Fibroblast of lung (primary cell): ENCODE measurements at regions not wholly inside any gene's neighbourhood (a gene's known extent, or its start where the extent isn't known, plus 50 kb on each side); places are given as distances from the start of the nearest gene placed in this dataset.
"Not testable (repeated sequence)": the region's sequence is repeated elsewhere in the genome, so short reads cannot be mapped to it uniquely, and the experiment has no call there.

Experiments
- CTCF ChIP-seq, 2 donors: IDR thresholded peaks in 1 of 2; conservative IDR thresholded peaks in 1 of 2; 1 replicate in 1 of 2; 2 replicates in 1 of 2; pipeline ENCODE4 v1.5.1; 2011 to 2012; ENCODE audit warnings: low read length in 2 of 2, control low read depth in 1 of 2, inconsistent platforms in 1 of 2, low read depth in 1 of 2, mild to moderate bottlenecking in 1 of 2
- EZH2 ChIP-seq: IDR thresholded peaks from 2 replicates; pipeline ENCODE4 v1.5.1; 2012; ENCODE audit warnings: low read length, control low read depth, mild to moderate bottlenecking; ENCODE audit errors: missing control alignments

- not testable (repeated sequence) for TF ChIP-seq CTCF (conservative IDR thresholded peaks at IDR 0.05 in 1 of 2, IDR thresholded peaks at IDR 0.05 in 1 of 2; ENCODE audit: low read depth in 1 of 2, low read length in 2 of 2); EZH2
Measured at GRCh38 chr7:32762206-32762924, 129.2 kb downstream of the KBTBD2 start.
